ENCODE measurements at regions not wholly inside any gene's neighbourhood (a gene's known extent, or its start where the extent isn't known, plus 50 kb on each side); places are given as distances from the start of the nearest gene placed in this dataset.

- Histone ChIP-seq H3K9me3 (ENCODE audit: severe bottlenecking) (no peaks in the 10 kb centered on the region), H3K36me3 (ENCODE audit: low read depth) (no peaks in the 10 kb centered on the region), H3K27ac (ENCODE audit: poor library complexity, severe bottlenecking) (no peak overlapping the region), H3K27me3 (ENCODE audit: insufficient read depth, poor library complexity, severe bottlenecking) (no peaks in the 10 kb centered on the region), H3K4me1 (ENCODE audit: insufficient read depth, poor library complexity, severe bottlenecking) (no peaks in the 10 kb centered on the region), H3K4me3 (ENCODE audit: severe bottlenecking) (no peak overlapping the region)
- DNase-seq (ENCODE audit: low spot score) (no peak), ATAC-seq (ENCODE audit: low read depth) (no peak)
- no peak for TF ChIP-seq CTCF (IDR thresholded peaks at IDR 0.05; ENCODE audit: poor library complexity, severe bottlenecking)
Measured at GRCh38 chr7:85730012-85730411, 543.2 kb upstream of the SEMA3D start.

GRCh38 chr7:85725026-85725425, 538.2 kb upstream of the SEMA3D start:
- H3K4me1 ChIP-seq (ENCODE audit: insufficient read depth, poor library complexity, severe bottlenecking) = peaks cover 14% of the 10 kb centered on the region
- no peaks in the 10 kb centered on the region for H3K27me3 ChIP-seq (ENCODE audit: insufficient read depth, poor library complexity, severe bottlenecking)
- H3K9me3 ChIP-seq (ENCODE audit: severe bottlenecking) = no peaks in the 10 kb centered on the region
- no peak for DNase-seq (ENCODE audit: low spot score)
- TF ChIP-seq CTCF (IDR thresholded peaks at IDR 0.05; ENCODE audit: poor library complexity, severe bottlenecking) = no peak
- no peak overlapping the region for H3K4me3 ChIP-seq (ENCODE audit: severe bottlenecking)
- no peak overlapping the region for H3K27ac ChIP-seq (ENCODE audit: poor library complexity, severe bottlenecking)
- H3K36me3 ChIP-seq (ENCODE audit: low read depth) = no peaks in the 10 kb centered on the region
- ATAC-seq (ENCODE audit: low read depth) = no peak

GRCh38 chr7:85719981-85720953, 533.4 kb upstream of the SEMA3D start:
- no peaks in the 10 kb centered on the region for H3K36me3 ChIP-seq (ENCODE audit: low read depth)
- H3K27me3 ChIP-seq (ENCODE audit: insufficient read depth, poor library complexity, severe bottlenecking) = no peaks in the 10 kb centered on the region
- H3K4me1 ChIP-seq (ENCODE audit: insufficient read depth, poor library complexity, severe bottlenecking) = peaks cover 23% of the 10 kb centered on the region
- TF ChIP-seq CTCF (IDR thresholded peaks at IDR 0.05; ENCODE audit: poor library complexity, severe bottlenecking) = no peak
- peak; percentile 88 for ATAC-seq (ENCODE audit: low read depth)
- no peak overlapping the region for H3K4me3 ChIP-seq (ENCODE audit: severe bottlenecking)
- DNase-seq (ENCODE audit: low spot score) = no peak
- no peaks in the 10 kb centered on the region for H3K9me3 ChIP-seq (ENCODE audit: severe bottlenecking)
- H3K27ac ChIP-seq (ENCODE audit: poor library complexity, severe bottlenecking) = peak overlapping the region; percentile 76

- H3K9me3 ChIP-seq (ENCODE audit: severe bottlenecking) = no peaks in the 10 kb centered on the region
- no peak for TF ChIP-seq CTCF (IDR thresholded peaks at IDR 0.05; ENCODE audit: poor library complexity, severe bottlenecking)
- ATAC-seq (ENCODE audit: low read depth) = no peak
- H3K4me1 ChIP-seq (ENCODE audit: insufficient read depth, poor library complexity, severe bottlenecking) = peaks cover 22% of the 10 kb centered on the region
- H3K27me3 ChIP-seq (ENCODE audit: insufficient read depth, poor library complexity, severe bottlenecking) = no peaks in the 10 kb centered on the region
- no peak overlapping the region for H3K4me3 ChIP-seq (ENCODE audit: severe bottlenecking)
- no peaks in the 10 kb centered on the region for H3K36me3 ChIP-seq (ENCODE audit: low read depth)
- no peak for DNase-seq (ENCODE audit: low spot score)
- H3K27ac ChIP-seq (ENCODE audit: poor library complexity, severe bottlenecking) = no peak overlapping the region
Measured at GRCh38 chr7:85716353-85716752, 529.5 kb upstream of the SEMA3D start.

GRCh38 chr7:85714951-85715350, 528.1 kb upstream of the SEMA3D start:
- H3K27me3 ChIP-seq (ENCODE audit: insufficient read depth, poor library complexity, severe bottlenecking) = no peaks in the 10 kb centered on the region
- TF ChIP-seq CTCF (IDR thresholded peaks at IDR 0.05; ENCODE audit: poor library complexity, severe bottlenecking) = no peak
- no peaks in the 10 kb centered on the region for H3K36me3 ChIP-seq (ENCODE audit: low read depth)
- DNase-seq (ENCODE audit: low spot score) (no peak), ATAC-seq (ENCODE audit: low read depth) (no peak)
- no peaks in the 10 kb centered on the region for H3K9me3 ChIP-seq (ENCODE audit: severe bottlenecking)
- no peak overlapping the region for H3K27ac ChIP-seq (ENCODE audit: poor library complexity, severe bottlenecking)
- no peak overlapping the region for H3K4me3 ChIP-seq (ENCODE audit: severe bottlenecking)
- peaks cover 8% of the 10 kb centered on the region for H3K4me1 ChIP-seq (ENCODE audit: insufficient read depth, poor library complexity, severe bottlenecking)

All from RWPE2 (cell line).